Fibroblast of pulmonary artery (primary cell): ENCODE measurements at regions not wholly inside any gene's neighbourhood (a gene's known extent, or its start where the extent isn't known, plus 50 kb on each side); places are given as distances from the start of the nearest gene placed in this dataset.

Source experiments
- DNase-seq: peaks from one replicate; pipeline ENCODE4 v3.0.0-alpha.2; 2010; ENCODE audit warnings: low read depth
- H3K4me3 ChIP-seq: replicated peaks from 2 replicates; pipeline ENCODE4 v1.5.1; 2011; ENCODE audit warnings: low read depth, mild to moderate bottlenecking, control low read depth, low read length, moderate library complexity
- CTCF ChIP-seq: IDR thresholded peaks from 2 replicates; pipeline ENCODE4 v1.5.1; 2011; ENCODE audit warnings: mild to moderate bottlenecking, control low read depth, low read length, inconsistent platforms; ENCODE audit errors: missing control alignments

GRCh38 chr11:69378303-69379141 lies 84.6 kb downstream of the MYEOV start:
- no peak overlapping the region for H3K4me3 ChIP-seq
- TF ChIP-seq CTCF = no peak
- DNase-seq = no peak

GRCh38 chr11:69380451-69380901 lies 86.5 kb downstream of the MYEOV start:
- no peak overlapping the region for H3K4me3 ChIP-seq
- DNase-seq = no peak
- TF ChIP-seq CTCF = no peak

- no peak overlapping the region for H3K4me3 ChIP-seq
- DNase-seq = no peak
- TF ChIP-seq CTCF = no peak
Measured at GRCh38 chr11:69380921-69381581, 87.1 kb downstream of the MYEOV start.

- no peak for DNase-seq
- no peak for TF ChIP-seq CTCF
- no peak overlapping the region for H3K4me3 ChIP-seq
Measured at GRCh38 chr11:69381681-69382130, 87.8 kb downstream of the MYEOV start.

- no peak overlapping the region for H3K4me3 ChIP-seq
- DNase-seq = peak; percentile 24
- no peak for TF ChIP-seq CTCF
Measured at GRCh38 chr11:69382131-69383128, 88.5 kb downstream of the MYEOV start.

GRCh38 chr11:69383372-69384250 lies 89.7 kb downstream of the MYEOV start:
- no peak for TF ChIP-seq CTCF
- no peak overlapping the region for H3K4me3 ChIP-seq
- DNase-seq = no peak
